Activated T-helper 1 cell treated with anti-CD3 and anti-CD28 coated beads, Interleukin-12 subunit alpha, Interleukin-12 subunit beta, Interleukin-2, Interleukin-4 antibody, amounts not matched to agents 30 ng/mL and 10 ng/mL and 1 ng/mL, durations not matched to agents 14 hours and 24 hours and 36 hours (primary cell): ENCODE measurements at regions not wholly inside any gene's neighbourhood (a gene's known extent, or its start where the extent isn't known, plus 50 kb on each side); places are given as distances from the start of the nearest gene placed in this dataset.
"Not testable (repeated sequence)": the region's sequence is repeated elsewhere in the genome, so short reads cannot be mapped to it uniquely, and the experiment has no call there.

Experiments used
- DNase-seq: peaks from one replicate; pipeline ENCODE4 v3.0.0; 2021; ENCODE audit warnings: low spot score
- H3K27ac Mint-ChIP-seq: one replicate; pipeline ENCODE4 v1.8.0; 2021; ENCODE audit warnings: mild to moderate bottlenecking, mixed read lengths
- H3K27me3 Mint-ChIP-seq: one replicate; pipeline ENCODE4 v1.8.0; 2022; ENCODE audit warnings: mild to moderate bottlenecking, moderate library complexity, mixed read lengths; ENCODE audit not compliant: insufficient read depth
- H3K36me3 Mint-ChIP-seq: one replicate; pipeline ENCODE4 v1.8.0; 2021; ENCODE audit warnings: low read depth, mixed read lengths
- H3K4me1 Mint-ChIP-seq: one replicate; pipeline ENCODE4 v1.8.0; 2021; ENCODE audit warnings: low read depth, mixed read lengths
- H3K4me3 Mint-ChIP-seq: one replicate; pipeline ENCODE4 v1.8.0; 2021; ENCODE audit warnings: mild to moderate bottlenecking, moderate library complexity, mixed read lengths
- H3K9me3 Mint-ChIP-seq: one replicate; pipeline ENCODE4 v1.8.0; 2021; ENCODE audit warnings: mixed read lengths
- intact Hi-C: fragments of 100-400 bp; cut with micrococcal nuclease; formaldehyde crosslinking; loops from one replicate; pipeline ENCODE4 v1.15.1; 2024

DNA sequence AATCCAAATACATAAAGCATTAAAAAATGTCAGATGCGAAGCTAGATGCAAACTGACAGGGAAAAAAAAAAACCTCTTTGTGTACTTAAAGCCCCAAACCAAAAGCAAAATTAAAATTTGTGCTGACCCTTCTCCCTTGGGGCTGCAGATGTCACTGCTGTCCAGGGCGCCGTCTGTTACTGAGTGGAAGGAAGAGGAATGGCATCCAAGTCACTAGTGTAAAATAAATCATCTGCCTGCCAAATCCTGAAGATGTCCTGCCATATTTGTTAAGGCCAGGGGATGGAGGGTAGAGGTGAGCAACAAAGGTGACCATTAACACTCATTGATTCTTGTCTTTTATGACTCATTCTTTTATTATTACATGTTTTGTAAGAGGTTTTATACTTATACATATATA, 126.6 kb upstream of the ERV3-1 start:
- intact Hi-C loops, H3K27me3 Mint-ChIP-seq: not testable (repeated sequence)

DNA sequence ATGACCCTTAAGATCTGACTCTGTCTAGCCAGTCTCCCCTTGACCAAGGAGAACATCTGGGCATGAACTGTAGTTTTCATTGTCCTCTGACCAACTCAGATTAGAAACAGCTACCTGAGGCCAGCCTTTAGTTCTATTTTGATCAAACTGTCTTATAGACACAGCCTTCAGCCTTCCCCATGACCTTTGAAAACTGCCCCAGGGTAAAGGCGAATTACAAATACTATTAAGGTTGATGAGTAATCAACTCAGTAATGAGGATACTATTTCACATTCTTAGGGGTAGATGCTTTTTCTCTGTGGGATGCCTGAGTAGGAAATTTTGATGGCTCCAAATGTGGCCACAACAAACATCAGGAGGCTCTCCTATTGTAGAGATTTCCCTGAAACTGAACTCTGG, 125.8 kb upstream of the ERV3-1 start:
- H3K4me3 Mint-ChIP-seq, H3K27me3 Mint-ChIP-seq, H3K4me1 Mint-ChIP-seq, intact Hi-C loops, H3K36me3 Mint-ChIP-seq, H3K27ac Mint-ChIP-seq, H3K9me3 Mint-ChIP-seq, DNase-seq: not testable (repeated sequence)

More for the DNA sequence above, 126.6 kb upstream of the ERV3-1 start:
- DNase-seq, H3K36me3 Mint-ChIP-seq, H3K4me1 Mint-ChIP-seq, H3K4me3 Mint-ChIP-seq, H3K9me3 Mint-ChIP-seq, H3K27ac Mint-ChIP-seq: not testable (repeated sequence)

DNA sequence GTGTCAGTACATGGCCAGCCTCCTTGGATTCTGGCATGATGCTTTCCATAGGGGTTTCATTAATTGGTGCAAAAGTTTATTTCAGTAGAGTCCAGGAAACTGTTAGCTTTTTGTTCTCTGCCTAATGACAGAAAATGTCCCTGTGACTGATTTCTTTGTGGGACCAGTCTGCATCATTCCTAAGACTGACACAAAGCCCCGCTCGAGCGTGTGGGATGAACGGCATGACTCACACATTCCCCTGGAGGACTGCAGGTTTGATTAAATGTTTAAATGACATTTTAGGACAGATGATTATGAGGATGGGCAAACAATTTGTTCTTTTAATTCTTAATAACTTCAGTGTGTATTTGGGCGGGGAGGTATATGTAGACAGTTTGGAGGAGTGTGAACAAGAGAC, 120.9 kb upstream of the ERV3-1 start:
- not testable (repeated sequence) for H3K4me1 Mint-ChIP-seq, DNase-seq, H3K9me3 Mint-ChIP-seq

DNA sequence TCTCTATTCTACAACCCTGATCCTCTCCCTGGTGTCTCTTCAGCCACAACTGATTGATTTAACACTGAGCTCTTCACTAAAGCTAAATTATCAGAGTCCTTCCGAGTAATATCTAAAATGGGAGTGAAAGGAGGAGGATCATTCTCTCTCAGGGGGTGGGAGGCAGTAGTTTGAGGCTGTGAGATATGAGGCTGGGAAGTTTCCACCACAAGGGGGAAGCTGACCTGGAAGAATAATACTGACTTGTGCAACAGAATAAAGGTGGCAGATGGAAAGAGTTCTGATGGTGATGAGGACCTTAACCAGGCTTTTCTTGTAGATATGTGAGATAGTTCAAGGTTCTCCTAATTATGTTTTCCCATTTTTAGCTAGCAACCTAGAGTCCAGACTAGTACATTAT, 118.1 kb upstream of the ERV3-1 start:
- H3K4me3 Mint-ChIP-seq, H3K36me3 Mint-ChIP-seq, H3K27me3 Mint-ChIP-seq, DNase-seq, H3K27ac Mint-ChIP-seq, H3K9me3 Mint-ChIP-seq, intact Hi-C loops, H3K4me1 Mint-ChIP-seq: not testable (repeated sequence)

More for the DNA sequence above, 120.9 kb upstream of the ERV3-1 start:
- H3K27ac Mint-ChIP-seq, H3K27me3 Mint-ChIP-seq, intact Hi-C loops, H3K4me3 Mint-ChIP-seq, H3K36me3 Mint-ChIP-seq: not testable (repeated sequence)

DNA sequence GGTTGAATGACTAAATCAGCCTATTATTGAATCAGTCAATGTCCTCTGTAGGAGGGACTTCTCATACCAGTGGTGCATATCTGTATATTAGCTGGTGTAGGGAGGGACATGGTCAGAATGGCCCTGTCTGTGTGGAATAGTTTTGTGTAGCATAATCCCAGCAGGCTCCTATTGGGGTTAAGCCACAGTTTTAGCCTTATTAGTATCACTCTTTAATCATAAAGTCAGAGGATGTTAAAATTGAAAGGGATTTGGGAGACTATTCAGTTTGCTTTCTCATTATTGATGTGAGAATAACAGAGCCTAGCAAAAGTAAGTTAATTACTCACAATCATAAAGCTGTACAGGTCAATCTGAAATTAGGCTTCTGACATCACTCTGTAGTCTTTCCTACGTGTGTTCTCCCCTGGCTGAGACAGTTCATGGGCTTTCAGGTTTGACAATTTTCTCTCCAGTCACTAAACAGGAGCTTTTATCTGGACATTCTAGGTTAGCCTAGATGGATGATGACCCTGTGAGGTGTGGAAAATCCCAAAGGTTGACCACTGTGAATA, 99.2 kb upstream of the ERV3-1 start:
- H3K36me3 Mint-ChIP-seq, intact Hi-C loops, H3K27me3 Mint-ChIP-seq, H3K4me3 Mint-ChIP-seq, DNase-seq, H3K9me3 Mint-ChIP-seq, H3K4me1 Mint-ChIP-seq, H3K27ac Mint-ChIP-seq: not testable (repeated sequence)

DNA sequence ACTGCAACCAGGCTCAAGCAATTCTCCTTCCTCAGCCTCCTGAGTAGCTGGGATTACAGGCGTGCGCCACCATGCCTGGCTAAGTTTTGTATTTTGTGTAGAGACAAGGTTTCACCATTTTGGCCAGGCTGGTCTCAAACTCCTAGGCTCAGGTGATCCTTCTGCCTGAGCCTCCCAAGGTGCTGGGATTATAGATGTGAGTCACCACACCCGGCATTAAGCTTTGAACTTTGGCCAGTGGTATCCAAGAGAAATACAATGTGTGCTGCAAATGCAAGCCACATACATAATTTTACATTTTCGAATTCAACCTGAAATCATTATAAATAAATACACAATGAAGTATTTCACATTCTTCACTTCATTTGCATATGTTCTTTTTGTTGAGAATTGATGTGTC, 94.0 kb upstream of the ERV3-1 start:
- H3K9me3 Mint-ChIP-seq, DNase-seq, H3K27ac Mint-ChIP-seq, intact Hi-C loops, H3K4me3 Mint-ChIP-seq, H3K36me3 Mint-ChIP-seq, H3K27me3 Mint-ChIP-seq, H3K4me1 Mint-ChIP-seq: not testable (repeated sequence)

DNA sequence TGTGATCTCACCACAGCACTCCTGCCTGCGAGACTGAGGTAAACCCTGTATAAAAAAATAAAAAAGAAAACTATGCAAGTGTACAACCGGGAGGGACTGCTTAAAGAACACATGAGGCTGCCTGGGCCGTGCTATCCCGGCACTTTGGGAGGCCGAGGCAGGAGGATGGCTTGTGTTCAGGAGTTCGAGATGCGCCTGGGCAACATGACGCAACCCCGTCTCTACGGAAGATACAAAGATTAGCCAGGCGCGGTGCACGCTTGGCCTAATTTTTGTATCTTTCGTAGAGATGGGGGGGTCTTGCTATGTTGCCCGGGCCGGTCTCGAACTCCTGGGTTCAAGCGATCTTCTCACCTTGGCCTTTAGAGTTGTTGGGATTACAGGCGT, 75.2 kb upstream of the ERV3-1 start:
- not testable (repeated sequence) for H3K4me1 Mint-ChIP-seq, H3K9me3 Mint-ChIP-seq, H3K27me3 Mint-ChIP-seq, H3K36me3 Mint-ChIP-seq, H3K27ac Mint-ChIP-seq, DNase-seq
- intact Hi-C loops, result loop anchor here (1.0 kb wide), 2 partner anchors 43 to 75 kb away; partner anchors contain the start of gene ERV3-1
- H3K4me3 Mint-ChIP-seq, result peak overlapping the region; percentile 84

DNA sequence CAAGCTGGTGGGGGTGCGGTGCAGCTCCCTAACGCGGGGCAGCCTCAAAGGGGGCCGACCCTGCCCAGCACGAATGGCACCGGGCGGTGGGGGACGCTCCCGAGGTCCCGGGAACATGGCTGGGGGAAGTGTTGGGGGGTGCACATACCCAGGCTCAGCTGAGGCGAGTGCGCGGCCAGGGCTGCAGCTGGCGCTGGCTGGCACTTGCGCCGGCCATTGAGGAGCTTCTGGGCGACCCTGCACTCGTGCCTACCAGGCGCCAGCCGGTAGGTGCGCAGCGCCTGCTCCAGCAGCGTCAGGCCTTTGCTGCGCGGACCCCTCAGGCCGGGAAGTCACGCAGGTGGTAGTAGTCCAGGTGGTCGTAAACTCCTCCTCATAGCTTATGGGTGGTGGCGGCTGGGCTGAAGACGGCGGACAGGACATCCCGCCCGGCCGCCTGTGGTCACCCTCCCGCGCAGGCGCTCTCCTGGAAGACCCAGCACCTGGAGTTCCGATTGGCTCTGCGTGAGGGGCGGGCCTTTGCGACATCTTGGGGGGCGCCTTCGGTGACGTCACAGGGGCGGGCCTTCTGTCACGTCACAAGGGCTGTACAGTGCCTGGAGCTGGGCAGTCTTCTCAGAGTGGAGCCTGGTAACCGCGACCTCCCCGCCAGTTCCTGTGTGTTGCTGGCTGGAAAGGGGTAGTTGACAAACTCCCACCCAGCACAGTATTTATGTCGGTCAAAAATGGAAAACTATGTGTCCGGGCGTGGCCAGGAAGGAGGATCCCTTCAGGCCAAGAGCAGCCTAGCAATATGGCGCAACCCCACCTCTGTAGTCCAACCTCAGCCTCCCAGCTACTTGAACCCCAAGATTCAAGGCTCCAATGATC, 74.5 kb upstream of the ERV3-1 start:
- intact Hi-C loops, result loop anchor here (1.0 kb wide), 2 partner anchors 43 to 75 kb away; partner anchors contain the start of gene ERV3-1
- Mint-ChIP-seq H3K4me3 (peak overlapping the region; percentile 84), H3K27ac (peak overlapping the region; percentile 71)
- not testable (repeated sequence) for H3K36me3 Mint-ChIP-seq, H3K4me1 Mint-ChIP-seq, H3K9me3 Mint-ChIP-seq, H3K27me3 Mint-ChIP-seq
- DNase-seq, result peak; percentile 85

DNA sequence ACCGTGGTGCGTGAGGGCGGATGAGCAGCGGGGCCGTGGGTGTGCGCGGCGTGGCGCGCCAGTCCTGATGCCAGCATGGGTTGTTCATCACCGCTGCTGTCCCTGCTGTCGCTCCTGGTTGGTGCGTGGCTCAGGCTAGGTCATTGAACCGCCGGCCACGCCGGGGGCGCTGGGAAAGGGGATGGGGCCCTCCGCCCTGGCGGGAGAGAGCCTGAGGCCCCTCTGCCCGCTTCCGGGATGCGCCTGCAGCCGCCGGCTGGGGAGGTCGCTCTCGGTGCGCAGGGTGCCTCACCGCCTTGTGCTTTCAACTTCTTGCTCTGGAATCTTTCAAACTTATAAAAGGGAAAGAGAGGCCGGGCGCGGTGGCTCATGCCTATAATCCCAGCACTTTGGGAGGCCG, 68.5 kb upstream of the ERV3-1 start:
- H3K9me3 Mint-ChIP-seq, H3K4me1 Mint-ChIP-seq, DNase-seq, H3K27me3 Mint-ChIP-seq, H3K27ac Mint-ChIP-seq, intact Hi-C loops, H3K4me3 Mint-ChIP-seq: not testable (repeated sequence)
- peaks cover 11% of the 10 kb centered on the region for H3K36me3 Mint-ChIP-seq

DNA sequence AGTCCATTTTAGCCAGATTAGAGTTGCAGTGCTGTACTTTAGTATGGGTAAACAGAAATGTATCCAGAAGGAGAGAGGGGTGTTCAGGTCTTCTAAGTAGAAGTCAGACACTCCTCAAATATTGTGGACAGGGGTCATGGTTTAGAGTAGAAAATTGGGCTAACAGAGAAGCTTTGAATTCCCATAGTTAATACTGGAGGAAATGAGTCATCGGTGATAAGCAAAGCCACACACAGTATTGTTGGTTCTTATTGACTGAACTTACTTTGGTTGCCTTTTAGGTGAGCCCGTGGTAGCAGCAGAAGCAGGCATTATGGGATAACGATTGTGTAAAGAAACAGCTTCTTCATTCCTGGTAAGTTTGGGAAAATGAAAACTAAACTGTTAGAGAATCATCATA, 66.7 kb upstream of the ERV3-1 start:
- H3K9me3 Mint-ChIP-seq, H3K27ac Mint-ChIP-seq, DNase-seq, H3K4me1 Mint-ChIP-seq, H3K27me3 Mint-ChIP-seq, intact Hi-C loops, H3K4me3 Mint-ChIP-seq: not testable (repeated sequence)
- H3K36me3 Mint-ChIP-seq, result peaks cover 18% of the 10 kb centered on the region

DNA sequence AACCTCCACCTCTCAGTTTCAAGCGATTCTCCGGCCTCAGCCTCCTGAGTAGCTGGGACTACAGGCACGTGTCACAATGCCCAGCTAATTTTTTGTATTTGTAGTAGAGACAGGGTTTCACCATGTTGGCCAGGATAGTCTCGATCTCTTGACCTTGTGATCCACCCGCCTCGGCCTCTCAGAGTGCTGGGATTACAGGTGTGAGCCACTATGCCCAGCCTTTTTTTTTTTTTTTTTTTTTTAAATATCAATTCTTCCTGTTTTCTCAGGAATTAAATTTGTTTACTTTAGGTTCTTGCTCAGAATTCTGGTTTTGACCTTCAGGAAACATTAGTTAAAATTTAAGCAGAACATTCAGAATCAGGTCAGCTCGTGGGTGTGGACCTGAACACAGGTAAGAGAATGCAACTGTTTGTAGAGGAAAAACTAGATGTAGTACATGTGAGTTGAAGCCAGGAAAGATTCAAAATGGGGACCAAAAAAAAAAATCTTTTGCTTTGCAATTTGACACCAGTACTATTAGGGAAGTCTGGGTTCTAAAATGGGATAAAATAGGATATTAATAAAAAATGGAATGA, 65.5 kb upstream of the ERV3-1 start:
- H3K27ac Mint-ChIP-seq, intact Hi-C loops, DNase-seq, H3K9me3 Mint-ChIP-seq, H3K4me1 Mint-ChIP-seq, H3K27me3 Mint-ChIP-seq, H3K4me3 Mint-ChIP-seq: not testable (repeated sequence)
- peaks cover 19% of the 10 kb centered on the region for H3K36me3 Mint-ChIP-seq

DNA sequence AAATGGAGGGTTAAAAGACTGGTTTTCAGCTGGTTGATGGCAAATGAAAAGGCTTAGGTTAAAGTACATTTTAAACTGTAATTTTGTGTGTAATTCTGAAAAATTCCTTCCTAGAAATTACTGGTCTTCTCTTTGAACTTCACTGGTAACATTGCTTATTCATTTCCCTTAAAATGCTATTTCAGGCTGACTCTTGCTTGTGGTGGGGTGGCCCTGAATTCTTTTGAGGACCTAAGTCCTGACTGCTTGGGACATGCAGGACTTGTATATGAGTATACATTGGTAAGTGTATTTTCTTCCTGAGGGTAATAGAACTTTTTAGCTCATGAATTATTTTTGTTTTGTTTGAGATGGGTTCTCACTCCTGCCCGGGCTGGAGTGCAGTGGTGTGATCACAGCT, 63.0 kb upstream of the ERV3-1 start:
- peaks cover 22% of the 10 kb centered on the region for H3K36me3 Mint-ChIP-seq
- H3K27ac Mint-ChIP-seq, H3K27me3 Mint-ChIP-seq, DNase-seq, H3K4me3 Mint-ChIP-seq, intact Hi-C loops, H3K4me1 Mint-ChIP-seq, H3K9me3 Mint-ChIP-seq: not testable (repeated sequence)

DNA sequence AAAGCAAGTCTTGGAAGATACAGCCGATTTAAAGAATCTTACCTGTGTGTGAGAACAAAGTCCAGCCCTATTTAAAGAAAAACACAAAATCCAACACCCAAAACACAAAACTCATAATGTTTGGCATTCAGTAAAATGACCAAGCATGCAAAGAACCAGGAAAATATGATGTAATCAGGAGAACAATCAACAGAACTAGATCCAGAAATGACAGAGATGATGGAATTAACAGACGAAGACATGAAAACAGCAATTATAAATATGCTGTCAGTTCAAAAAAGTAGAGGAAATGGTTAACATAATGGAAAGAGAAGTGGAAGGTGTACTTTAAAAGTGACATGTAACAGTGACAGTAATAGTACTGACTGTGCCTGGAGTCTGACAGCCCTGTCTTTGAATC, 56.1 kb upstream of the ERV3-1 start:
- H3K4me1 Mint-ChIP-seq, H3K9me3 Mint-ChIP-seq, intact Hi-C loops, DNase-seq, H3K27me3 Mint-ChIP-seq, H3K4me3 Mint-ChIP-seq: not testable (repeated sequence)
- Mint-ChIP-seq H3K36me3 (peaks cover 18% of the 10 kb centered on the region), H3K27ac (peak overlapping the region; percentile 6)
